ENCODE measurements at regions not wholly inside any gene's neighbourhood (a gene's known extent, or its start where the extent isn't known, plus 50 kb on each side); places are given as distances from the start of the nearest gene placed in this dataset.

DNA sequence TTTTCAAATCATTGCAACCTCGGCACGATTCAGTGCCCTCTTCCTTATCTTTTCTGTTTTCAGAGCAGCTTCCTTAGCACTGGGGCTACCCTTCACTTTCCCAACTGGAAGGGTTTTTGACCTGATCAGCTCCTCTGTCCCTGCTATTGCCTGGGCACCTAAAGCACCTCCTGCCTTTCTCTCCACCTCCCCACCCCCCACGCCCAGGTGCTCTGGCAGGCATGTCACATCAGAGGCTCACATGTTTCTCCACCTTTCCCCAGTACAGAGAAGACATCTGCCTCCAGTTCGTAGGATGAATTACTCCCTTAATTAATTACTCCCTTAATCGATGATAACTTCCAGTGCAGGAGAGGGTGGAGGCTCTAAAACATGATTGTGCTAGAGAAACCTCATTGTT, 88.7 kb upstream of the LCLAT1 start:
- H3K27me3 Mint-ChIP-seq (ENCODE audit: low read depth in 3 of 3), result peaks cover 5 to 16% (median 8%) of the 10 kb centered on the region in 3 donors
- Histone ChIP-seq H3K27me3 (ENCODE audit: control insufficient read depth in 2 of 2, insufficient read depth in 2 of 2, low read length in 2 of 2) (no peaks in the 10 kb centered on the region), H3K4me1 (ENCODE audit: control insufficient read depth in 1 of 2, insufficient read depth in 2 of 2, low read length in 2 of 2) (no peaks in the 10 kb centered on the region), H3K9me3 (replicated peaks in 1 of 2; ENCODE audit: control insufficient read depth in 1 of 2, insufficient read depth in 1 of 2, low read length in 2 of 2) (no peaks in the 10 kb centered on the region), H3K4me2 (replicated peaks; ENCODE audit: extremely low read depth, low read length, poor library complexity, severe bottlenecking) (no peak overlapping the region), H2AFZ (ENCODE audit: insufficient read depth, low read depth, low read length, poor library complexity, severe bottlenecking) (no peak overlapping the region), H3K36me3 (replicated peaks in 1 of 2; ENCODE audit: control insufficient read depth in 1 of 2, insufficient read depth in 2 of 2, low read length in 2 of 2) (no peaks in the 10 kb centered on the region), H3K4me3 (replicated peaks in 1 of 3; ENCODE audit: low read depth in 2 of 3, low read length in 3 of 3) (no peak overlapping the region), H3K27ac (ENCODE audit: low read depth in 1 of 2, low read length in 2 of 2) (no peak overlapping the region), H3K9ac (ENCODE audit: insufficient read depth, low read length, poor library complexity, severe bottlenecking) (no peak overlapping the region), H3K79me2 (ENCODE audit: insufficient read depth, low read length) (no peaks in the 10 kb centered on the region), H4K20me1 (ENCODE audit: insufficient read depth, low read length) (no peaks in the 10 kb centered on the region)
- no peak for DNase-seq
- H3K9me3 Mint-ChIP-seq, result no peaks in the 10 kb centered on the region
- no peak overlapping the region for H3K27ac Mint-ChIP-seq
- intact Hi-C loops (cut with micrococcal nuclease), result no loop called here
- H3K36me3 Mint-ChIP-seq, result no peaks in the 10 kb centered on the region
- TF ChIP-seq CTCF (IDR thresholded peaks at IDR 0.05), result no peak
- WGBS (ENCODE audit: insufficient coverage), result 76% methylated on average over 2 of the region's 5 CpGs
- no peaks in the 10 kb centered on the region for H3K4me1 Mint-ChIP-seq
- no peak overlapping the region for H3K4me3 Mint-ChIP-seq

DNA sequence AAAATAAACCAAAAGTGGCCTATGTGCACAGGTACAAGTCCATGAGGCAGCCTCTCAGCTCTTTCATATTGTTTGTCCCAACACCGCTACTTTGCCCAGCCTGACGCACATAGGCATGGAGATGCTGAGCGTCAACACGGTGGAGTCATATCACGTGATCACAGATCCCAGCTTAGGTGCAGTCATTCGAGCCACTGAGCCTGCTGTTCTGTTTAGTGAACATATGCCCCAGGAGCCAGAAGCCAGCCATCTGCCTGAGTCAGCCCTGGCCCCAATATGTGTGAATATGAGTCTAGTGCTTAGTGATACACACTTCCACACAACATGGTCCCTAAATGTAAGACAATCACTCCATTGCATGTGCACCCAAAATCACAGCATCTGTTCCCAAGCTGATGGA, 88.2 kb upstream of the LCLAT1 start:
- Histone ChIP-seq H2AFZ (ENCODE audit: insufficient read depth, low read depth, low read length, poor library complexity, severe bottlenecking) (no peak overlapping the region), H3K4me2 (replicated peaks; ENCODE audit: extremely low read depth, low read length, poor library complexity, severe bottlenecking) (no peak overlapping the region), H3K4me1 (ENCODE audit: control insufficient read depth in 1 of 2, insufficient read depth in 2 of 2, low read length in 2 of 2) (no peaks in the 10 kb centered on the region), H3K4me3 (replicated peaks in 1 of 3; ENCODE audit: low read depth in 2 of 3, low read length in 3 of 3) (no peak overlapping the region), H3K9me3 (replicated peaks in 1 of 2; ENCODE audit: control insufficient read depth in 1 of 2, insufficient read depth in 1 of 2, low read length in 2 of 2) (no peaks in the 10 kb centered on the region), H3K9ac (ENCODE audit: insufficient read depth, low read length, poor library complexity, severe bottlenecking) (no peak overlapping the region), H3K79me2 (ENCODE audit: insufficient read depth, low read length) (no peaks in the 10 kb centered on the region), H4K20me1 (ENCODE audit: insufficient read depth, low read length) (no peaks in the 10 kb centered on the region), H3K27me3 (ENCODE audit: control insufficient read depth in 2 of 2, insufficient read depth in 2 of 2, low read length in 2 of 2) (no peaks in the 10 kb centered on the region), H3K27ac (ENCODE audit: low read depth in 1 of 2, low read length in 2 of 2) (no peak overlapping the region), H3K36me3 (replicated peaks in 1 of 2; ENCODE audit: control insufficient read depth in 1 of 2, insufficient read depth in 2 of 2, low read length in 2 of 2) (no peaks in the 10 kb centered on the region)
- no peak for TF ChIP-seq CTCF (IDR thresholded peaks at IDR 0.05)
- Mint-ChIP-seq H3K9me3 (no peaks in the 10 kb centered on the region), H3K36me3 (no peaks in the 10 kb centered on the region), H3K4me1 (no peaks in the 10 kb centered on the region), H3K27me3 (ENCODE audit: low read depth in 3 of 3) (peaks cover 5 to 16% (median 8%) of the 10 kb centered on the region in 3 donors), H3K4me3 (no peak overlapping the region), H3K27ac (no peak overlapping the region)
- intact Hi-C loops (cut with micrococcal nuclease), result no loop called here
- DNase-seq, result no peak
- WGBS (ENCODE audit: insufficient coverage), result 97% methylated on average over 6 of the region's 6 CpGs

Data from CD14-positive monocyte (primary cell).